Osteocyte (in vitro differentiated cells): ENCODE measurements at regions not wholly inside any gene's neighbourhood (a gene's known extent, or its start where the extent isn't known, plus 50 kb on each side); places are given as distances from the start of the nearest gene placed in this dataset.

Source experiments
- DNase-seq: peaks from one replicate; pipeline ENCODE4 v3.0.0; 2021; ENCODE audit warnings: mixed read lengths; ENCODE audit not compliant: unreplicated experiment; ENCODE audit errors: extremely low spot score
- H3K27ac Mint-ChIP-seq: one replicate; pipeline ENCODE4 v1.8.0; 2021; ENCODE audit warnings: mild to moderate bottlenecking, mixed read lengths; ENCODE audit not compliant: unreplicated experiment
- H3K27me3 Mint-ChIP-seq: one replicate; pipeline ENCODE4 v1.8.0; 2021; ENCODE audit warnings: mixed read lengths; ENCODE audit not compliant: unreplicated experiment
- H3K36me3 Mint-ChIP-seq: one replicate; pipeline ENCODE4 v1.8.0; 2021; ENCODE audit warnings: mixed read lengths; ENCODE audit not compliant: unreplicated experiment
- H3K4me1 Mint-ChIP-seq: one replicate; pipeline ENCODE4 v1.8.0; 2021; ENCODE audit warnings: mixed read lengths; ENCODE audit not compliant: unreplicated experiment
- H3K4me3 Mint-ChIP-seq: one replicate; pipeline ENCODE4 v1.8.0; 2021; ENCODE audit warnings: mild to moderate bottlenecking, moderate library complexity, mixed read lengths; ENCODE audit not compliant: unreplicated experiment
- H3K9me3 Mint-ChIP-seq: one replicate; pipeline ENCODE4 v1.8.0; 2021; ENCODE audit warnings: mixed read lengths; ENCODE audit not compliant: unreplicated experiment
- TF ChIP-seq, protein P1 (sequence below): fragments of 200-600 bp; sonication (generic); IDR thresholded peaks from 2 replicates; pipeline ENCODE4 v1.5.0; 2021; ENCODE audit warnings: antibody characterized with exemption, mild to moderate bottlenecking, moderate library complexity

DNA sequence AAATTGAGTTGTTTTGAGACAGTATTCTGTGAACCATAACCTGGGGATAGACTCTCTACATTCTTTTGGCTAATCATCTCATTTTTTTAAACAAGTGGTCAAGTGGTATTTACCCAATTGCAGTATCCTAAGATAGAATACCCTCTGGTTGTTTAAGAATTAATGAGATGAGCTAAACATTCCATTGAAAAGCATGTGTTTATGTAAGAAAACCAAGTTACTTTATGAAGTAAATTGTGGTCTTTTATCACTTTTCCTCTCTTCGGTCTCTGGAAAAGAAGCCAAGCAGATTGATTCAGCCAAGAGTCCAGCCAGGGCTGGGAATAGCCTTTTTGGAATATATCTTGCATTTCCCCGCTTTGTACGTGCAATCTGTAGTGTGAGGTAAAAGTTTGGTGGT, 185.7 kb upstream of the TOPAZ1 start:
- TF ChIP-seq, protein P1, sequence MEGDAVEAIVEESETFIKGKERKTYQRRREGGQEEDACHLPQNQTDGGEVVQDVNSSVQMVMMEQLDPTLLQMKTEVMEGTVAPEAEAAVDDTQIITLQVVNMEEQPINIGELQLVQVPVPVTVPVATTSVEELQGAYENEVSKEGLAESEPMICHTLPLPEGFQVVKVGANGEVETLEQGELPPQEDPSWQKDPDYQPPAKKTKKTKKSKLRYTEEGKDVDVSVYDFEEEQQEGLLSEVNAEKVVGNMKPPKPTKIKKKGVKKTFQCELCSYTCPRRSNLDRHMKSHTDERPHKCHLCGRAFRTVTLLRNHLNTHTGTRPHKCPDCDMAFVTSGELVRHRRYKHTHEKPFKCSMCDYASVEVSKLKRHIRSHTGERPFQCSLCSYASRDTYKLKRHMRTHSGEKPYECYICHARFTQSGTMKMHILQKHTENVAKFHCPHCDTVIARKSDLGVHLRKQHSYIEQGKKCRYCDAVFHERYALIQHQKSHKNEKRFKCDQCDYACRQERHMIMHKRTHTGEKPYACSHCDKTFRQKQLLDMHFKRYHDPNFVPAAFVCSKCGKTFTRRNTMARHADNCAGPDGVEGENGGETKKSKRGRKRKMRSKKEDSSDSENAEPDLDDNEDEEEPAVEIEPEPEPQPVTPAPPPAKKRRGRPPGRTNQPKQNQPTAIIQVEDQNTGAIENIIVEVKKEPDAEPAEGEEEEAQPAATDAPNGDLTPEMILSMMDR = no peak
- no peak overlapping the region for H3K27ac Mint-ChIP-seq
- peaks cover 28% of the 10 kb centered on the region for H3K4me1 Mint-ChIP-seq
- H3K4me3 Mint-ChIP-seq = no peak overlapping the region
- H3K36me3 Mint-ChIP-seq = peaks cover 7% of the 10 kb centered on the region
- DNase-seq = no peak
- H3K27me3 Mint-ChIP-seq = peaks cover 3% of the 10 kb centered on the region
- H3K9me3 Mint-ChIP-seq = no peaks in the 10 kb centered on the region

- Mint-ChIP-seq H3K9me3 (no peaks in the 10 kb centered on the region), H3K36me3 (peaks cover 7% of the 10 kb centered on the region), H3K4me3 (no peak overlapping the region), H3K27me3 (peaks cover 3% of the 10 kb centered on the region), H3K27ac (no peak overlapping the region), H3K4me1 (peaks cover 28% of the 10 kb centered on the region)
- no peak for DNase-seq
- TF ChIP-seq, protein P1 = no peak
Measured at GRCh38 chr3:44056446-44057240, 185.0 kb upstream of the TOPAZ1 start.

GRCh38 chr3:44058022-44058867, 183.4 kb upstream of the TOPAZ1 start:
- no peak for DNase-seq
- peaks cover 7% of the 10 kb centered on the region for H3K36me3 Mint-ChIP-seq
- H3K4me3 Mint-ChIP-seq = no peak overlapping the region
- H3K27ac Mint-ChIP-seq = no peak overlapping the region
- TF ChIP-seq, protein P1 = no peak
- H3K4me1 Mint-ChIP-seq = peaks cover 28% of the 10 kb centered on the region
- peaks cover 3% of the 10 kb centered on the region for H3K27me3 Mint-ChIP-seq
- H3K9me3 Mint-ChIP-seq = no peaks in the 10 kb centered on the region

DNA sequence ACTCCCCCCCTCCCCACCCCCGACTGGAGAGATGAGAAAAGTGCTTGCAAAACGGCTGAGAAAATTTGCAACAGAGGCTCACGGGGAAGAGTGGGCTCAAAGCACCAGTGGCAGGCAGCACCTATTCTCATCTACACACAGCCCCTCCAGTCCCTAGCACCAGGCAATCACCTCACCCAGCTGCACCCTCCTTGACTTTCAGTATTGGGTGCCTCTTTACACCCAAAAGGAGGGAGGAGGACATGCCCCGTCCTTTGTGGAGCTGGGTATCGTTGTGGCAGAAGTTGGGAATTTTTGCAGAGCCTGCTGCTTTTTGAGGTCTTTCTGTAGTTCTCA, 182.8 kb upstream of the TOPAZ1 start:
- no peak overlapping the region for H3K27ac Mint-ChIP-seq
- DNase-seq = no peak
- H3K9me3 Mint-ChIP-seq = no peaks in the 10 kb centered on the region
- peaks cover 4% of the 10 kb centered on the region for H3K36me3 Mint-ChIP-seq
- H3K27me3 Mint-ChIP-seq = peaks cover 3% of the 10 kb centered on the region
- H3K4me3 Mint-ChIP-seq = no peak overlapping the region
- H3K4me1 Mint-ChIP-seq = peaks cover 28% of the 10 kb centered on the region
- TF ChIP-seq, protein P1 = no peak

- H3K9me3 Mint-ChIP-seq = no peaks in the 10 kb centered on the region
- H3K4me1 Mint-ChIP-seq = peaks cover 41% of the 10 kb centered on the region
- no peak overlapping the region for H3K4me3 Mint-ChIP-seq
- H3K27ac Mint-ChIP-seq = no peak overlapping the region
- H3K36me3 Mint-ChIP-seq = no peaks in the 10 kb centered on the region
- H3K27me3 Mint-ChIP-seq = peaks cover 3% of the 10 kb centered on the region
- DNase-seq = no peak
- TF ChIP-seq, protein P1 = no peak
Measured at GRCh38 chr3:44060164-44060563, 181.5 kb upstream of the TOPAZ1 start.
